MM.1S (cell line): ENCODE measurements at regions not wholly inside any gene's neighbourhood (a gene's known extent, or its start where the extent isn't known, plus 50 kb on each side); places are given as distances from the start of the nearest gene placed in this dataset.

Experiments
- CTCF ChIP-seq: fragments of 300-600 bp; sonication (generic); IDR thresholded peaks from 2 replicates; pipeline ENCODE4 v1.5.1; 2016; ENCODE audit warnings: antibody characterized with exemption, low read length, mixed read lengths
- EZH2 ChIP-seq: fragments of 300-600 bp; sonication (generic); optimal IDR thresholded peaks from 2 replicates; pipeline ENCODE3; 2017; ENCODE audit warnings: low read depth, mild to moderate bottlenecking, antibody characterized with exemption, low read length, mixed read lengths

GRCh38 chr4:11014199-11014598 lies 329.6 kb upstream of the CLNK start:
- TF ChIP-seq CTCF (no peak), EZH2 (no peak)
